ENCODE measurements at regions not wholly inside any gene's neighbourhood (a gene's known extent, or its start where the extent isn't known, plus 50 kb on each side); places are given as distances from the start of the nearest gene placed in this dataset.

DNA sequence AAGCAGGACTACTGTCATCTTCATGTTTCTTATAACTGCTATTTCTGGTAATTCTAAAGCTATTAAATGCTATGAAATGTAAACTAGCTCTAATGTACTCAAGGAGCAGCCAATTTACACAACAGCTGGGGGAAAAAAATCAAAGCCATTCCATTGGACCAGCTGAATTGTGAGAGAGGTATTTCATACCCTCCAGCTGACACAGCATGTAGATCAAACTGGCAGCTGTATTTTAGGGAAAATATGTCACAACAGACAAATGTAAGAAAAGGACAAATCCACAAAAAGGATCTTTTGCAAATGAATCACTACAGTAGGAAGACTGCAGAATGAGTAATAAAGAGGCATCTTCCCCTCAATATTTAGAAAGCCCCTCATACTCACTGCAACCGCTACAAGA is 65.2 kb upstream of the FAM47B start:
- TF ChIP-seq CTCF (IDR thresholded peaks at IDR 0.05) (no peak), EP300 (IDR thresholded peaks at IDR 0.05) (no peak), POLR2AphosphoS5 (IDR thresholded peaks at IDR 0.05) (no peak), POLR2A (IDR thresholded peaks at IDR 0.05; ENCODE audit: low read depth) (no peak)
